Muscle of back (tissue), 3 donors: ENCODE measurements at regions not wholly inside any gene's neighbourhood (a gene's known extent, or its start where the extent isn't known, plus 50 kb on each side); places are given as distances from the start of the nearest gene placed in this dataset.

ENCODE experiments used
- DNase-seq, 3 donors: peaks; one replicate each; pipeline versions ENCODE4 v3.0.0 to v3.0.0-alpha.2; 2013

- no peak for DNase-seq
Observed at GRCh38 chr1:218983433-218983832, 190.2 kb upstream of the LYPLAL1 start.

- no peak for DNase-seq
Observed at GRCh38 chr1:218983848-218984247, 189.8 kb upstream of the LYPLAL1 start.

- no peak for DNase-seq
Observed at GRCh38 chr1:218985424-218985984, 188.2 kb upstream of the LYPLAL1 start.

DNA sequence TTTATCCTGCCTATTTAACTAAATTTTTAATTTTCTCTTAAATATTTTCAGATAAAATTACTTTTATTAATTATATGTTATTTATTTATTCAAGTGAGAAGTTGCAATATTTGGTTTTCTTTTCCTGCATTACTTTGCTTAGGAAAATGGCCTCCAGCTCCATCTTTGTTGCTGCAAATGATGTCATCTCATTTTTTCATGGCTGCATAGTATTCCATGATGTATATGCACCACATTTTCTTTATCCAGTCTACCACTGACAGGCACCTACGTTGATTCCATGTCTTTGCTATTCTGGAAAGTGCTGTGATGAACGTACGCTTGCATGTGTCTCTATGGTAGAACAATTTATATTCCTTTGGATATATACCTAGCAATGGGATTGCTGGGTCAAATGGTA lies 186.9 kb upstream of the LYPLAL1 start:
- no peak for DNase-seq

DNA sequence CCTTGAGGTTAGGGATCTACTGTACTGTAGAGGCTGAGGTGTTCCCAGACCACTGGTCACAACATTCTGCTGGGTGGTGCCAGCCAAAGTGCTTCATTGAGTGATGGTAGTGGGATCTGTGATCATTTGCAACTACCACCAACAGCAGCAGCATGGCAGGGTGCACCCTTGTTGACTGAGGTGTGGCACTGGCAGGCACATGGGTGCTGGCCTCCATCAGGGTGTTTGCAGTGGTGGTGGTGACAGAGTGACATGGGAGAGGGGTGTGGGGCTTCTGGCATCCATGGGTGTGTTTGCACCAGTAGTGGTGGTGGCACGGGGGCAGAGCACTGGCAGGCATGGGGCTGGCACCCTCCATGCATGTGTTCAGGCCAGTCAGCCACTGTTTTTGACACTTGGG lies 183.7 kb upstream of the LYPLAL1 start:
- DNase-seq, result no peak

- no peak for DNase-seq
Observed at GRCh38 chr1:218991089-218991488, 182.6 kb upstream of the LYPLAL1 start.

DNA sequence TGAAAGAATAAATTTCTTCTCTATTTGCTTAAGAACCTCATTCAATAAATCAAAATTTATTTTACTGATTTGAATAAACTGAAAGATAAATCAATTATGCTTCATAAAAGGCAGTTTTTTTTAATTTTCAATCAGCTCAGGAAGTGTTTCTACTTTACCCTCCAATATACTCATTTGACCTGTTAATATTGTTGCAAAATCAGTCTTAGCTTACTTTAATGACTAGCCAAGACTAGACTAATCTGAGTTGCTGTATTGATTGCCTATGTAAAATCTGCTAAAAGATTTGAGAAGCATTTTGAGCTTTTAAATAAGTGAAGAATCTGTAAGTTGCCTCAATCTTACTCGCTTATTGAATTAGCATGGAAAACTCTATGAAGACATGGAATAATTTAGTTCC lies 179.1 kb upstream of the LYPLAL1 start:
- DNase-seq, result no peak

DNA sequence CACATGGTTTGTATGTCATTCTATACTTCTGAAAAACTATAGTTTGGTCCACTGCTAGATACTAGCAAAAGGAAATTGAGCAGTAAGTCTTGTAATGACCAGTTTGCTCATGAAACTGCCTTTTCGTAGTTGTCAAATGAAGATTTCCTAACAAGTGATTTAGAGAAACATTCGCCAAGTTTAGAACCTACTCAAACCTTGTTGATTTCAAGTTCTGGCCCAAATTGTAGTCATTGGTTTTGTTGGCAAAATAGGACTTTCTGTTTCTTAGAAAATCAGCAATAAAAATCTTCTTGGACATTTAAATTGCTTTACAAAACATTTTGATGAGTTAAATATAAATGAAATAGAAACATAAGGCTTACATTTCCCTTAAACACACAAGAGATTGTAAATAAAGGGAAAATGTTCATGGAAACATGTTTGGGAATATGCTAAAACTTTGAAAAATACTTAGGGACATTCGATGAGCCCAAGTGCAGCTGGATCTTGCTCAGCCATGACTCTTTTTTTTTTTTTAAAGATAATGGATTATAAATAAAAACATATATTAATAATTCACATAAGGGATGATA lies 178.5 kb upstream of the LYPLAL1 start:
- DNase-seq, result peak; percentile 30 to 70 (median 41)

GRCh38 chr1:218996362-218996761 lies 177.3 kb upstream of the LYPLAL1 start:
- no peak for DNase-seq

DNA sequence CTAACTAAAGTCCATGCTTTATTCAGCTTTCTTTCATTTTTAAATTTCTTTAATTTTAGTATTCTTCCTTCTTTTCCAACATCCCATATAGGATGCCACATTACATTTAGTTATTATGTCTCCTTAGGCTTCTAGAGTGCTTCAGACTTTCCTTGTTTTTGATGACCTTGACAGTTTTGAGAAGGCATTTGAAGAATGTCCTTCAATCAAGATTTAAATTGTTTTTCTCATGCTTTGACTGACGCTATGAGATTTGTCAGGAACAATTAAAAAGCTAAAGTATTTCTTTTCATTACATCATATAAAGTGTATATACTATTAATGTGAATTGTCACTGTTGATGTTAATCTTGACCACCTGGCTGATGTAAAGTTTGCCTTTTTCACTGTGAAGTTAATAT lies 173.7 kb upstream of the LYPLAL1 start:
- no peak for DNase-seq

DNA sequence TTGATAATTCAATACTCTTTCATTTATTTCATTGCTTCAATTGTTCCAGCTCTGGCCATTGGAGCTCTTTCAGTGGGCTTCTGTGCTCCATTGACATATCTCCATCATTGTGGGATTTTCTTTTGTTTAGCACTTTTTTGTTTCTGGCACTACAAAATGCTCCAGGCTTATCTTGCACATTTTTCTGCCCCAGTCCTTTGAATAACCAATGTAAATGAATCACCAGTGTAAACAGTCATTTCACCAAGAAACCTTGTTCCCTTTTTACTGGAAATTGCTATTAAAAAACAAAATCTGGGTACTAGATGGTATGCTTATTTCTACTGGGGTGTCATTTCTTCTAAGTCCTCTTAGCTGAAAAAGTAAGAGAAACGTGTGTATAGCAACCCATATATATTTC lies 173.0 kb upstream of the LYPLAL1 start:
- DNase-seq, result no peak

- DNase-seq, result no peak
Observed at GRCh38 chr1:219010720-219011119, 163.0 kb upstream of the LYPLAL1 start.

DNA sequence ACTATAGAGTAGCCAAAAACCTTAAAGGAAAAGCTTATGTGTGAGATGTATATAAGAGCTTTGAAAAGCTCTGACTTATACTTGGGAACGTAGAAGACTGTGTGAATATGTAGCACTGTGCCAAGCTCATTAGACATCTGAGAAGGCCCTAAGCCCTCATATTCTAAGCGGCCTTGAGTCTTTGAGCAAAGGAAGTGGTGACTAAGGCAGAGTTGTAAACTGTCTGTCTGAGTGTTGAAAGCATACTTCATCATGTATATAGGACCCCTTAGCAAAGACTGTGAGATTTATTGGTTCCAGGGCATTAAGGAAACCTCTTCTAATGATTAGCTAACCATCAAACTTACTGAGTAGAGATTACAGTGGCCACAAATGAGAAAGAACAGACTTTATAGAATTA lies 153.3 kb upstream of the LYPLAL1 start:
- peak in 1 of 3 donors; percentile 79 for DNase-seq

GRCh38 chr1:219020846-219021245 lies 152.8 kb upstream of the LYPLAL1 start:
- no peak for DNase-seq

GRCh38 chr1:219027146-219027673 lies 146.5 kb upstream of the LYPLAL1 start:
- no peak for DNase-seq

- DNase-seq, result no peak
Observed at GRCh38 chr1:219031809-219032208, 141.9 kb upstream of the LYPLAL1 start.

- no peak for DNase-seq
Observed at GRCh38 chr1:219038398-219038797, 135.3 kb upstream of the LYPLAL1 start.

DNA sequence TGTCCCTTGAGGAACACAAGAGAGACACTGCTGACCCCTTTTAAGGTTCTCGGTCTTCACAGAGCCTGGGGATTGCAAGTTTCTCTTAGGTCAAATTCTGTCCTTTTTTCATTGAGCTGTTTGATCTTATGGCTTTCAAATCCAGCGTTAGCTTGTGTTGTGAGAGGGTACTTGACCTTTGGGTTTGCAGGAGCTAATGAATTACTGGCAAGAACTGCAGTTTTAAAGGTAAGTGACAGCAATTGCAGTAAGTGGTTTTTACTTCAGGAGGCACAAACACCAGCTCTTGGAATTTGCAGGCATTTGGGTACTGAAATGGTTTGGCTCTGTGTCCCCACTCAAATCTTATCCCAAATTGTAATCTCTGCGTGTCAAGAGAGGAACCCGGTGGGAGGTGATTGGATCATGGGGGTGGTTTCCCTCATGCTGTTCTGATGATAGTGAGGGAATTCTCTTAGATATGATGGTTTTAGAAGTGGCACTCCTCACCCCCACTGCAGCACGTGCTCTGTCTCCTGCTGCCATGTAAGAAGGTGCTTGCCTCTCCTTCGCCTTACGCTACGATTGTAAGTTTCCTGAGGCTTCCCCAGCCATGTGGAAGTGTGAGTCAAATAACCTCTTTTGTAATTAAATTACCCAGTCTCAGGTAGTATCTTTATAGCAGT lies 134.5 kb upstream of the LYPLAL1 start:
- no peak for DNase-seq

DNA sequence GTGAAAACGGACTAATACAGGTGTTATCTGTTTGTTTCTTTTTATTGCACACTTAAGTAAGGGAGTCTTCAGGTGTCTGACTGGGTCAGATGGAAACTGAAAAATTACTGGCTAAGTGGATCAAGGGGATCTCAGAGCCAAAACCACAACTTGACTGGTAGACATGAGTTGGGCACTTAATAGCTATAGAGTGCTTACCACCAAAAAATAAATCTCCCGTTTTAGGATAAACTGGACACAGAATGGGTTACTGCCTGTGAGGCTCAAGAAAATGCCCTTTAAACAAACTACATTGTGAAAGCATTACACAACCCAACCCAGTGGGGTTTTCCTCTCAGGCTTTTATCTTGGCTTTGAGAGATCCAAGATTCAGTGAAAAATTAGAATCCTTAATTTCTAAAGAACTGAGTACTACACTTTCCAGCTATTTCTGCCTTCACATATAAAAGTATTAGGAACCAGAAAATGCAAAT lies 134.0 kb upstream of the LYPLAL1 start:
- DNase-seq, result no peak

GRCh38 chr1:219040291-219040690 lies 133.4 kb upstream of the LYPLAL1 start:
- no peak for DNase-seq

DNA sequence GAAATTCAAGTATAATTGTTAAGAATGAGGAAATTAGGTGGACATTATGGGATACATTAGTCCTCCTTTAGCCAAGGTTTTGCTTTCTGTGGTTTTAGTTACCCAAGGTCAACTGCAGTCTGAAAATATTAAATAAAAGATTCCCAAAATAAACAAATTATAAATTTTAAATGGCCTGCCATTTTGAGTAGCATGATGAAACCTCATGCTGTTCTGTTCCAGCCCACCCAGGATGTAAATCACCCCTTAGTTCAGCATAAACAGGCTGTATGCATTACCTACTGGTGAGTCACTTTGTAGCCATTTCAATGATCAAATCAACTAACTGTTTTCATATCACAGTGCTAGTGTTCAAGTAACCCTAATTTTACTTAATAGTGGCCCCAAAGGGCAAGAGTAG lies 132.5 kb upstream of the LYPLAL1 start:
- DNase-seq, result peak in 1 of 3 donors; percentile 35

GRCh38 chr1:219041818-219042217 lies 131.9 kb upstream of the LYPLAL1 start:
- no peak for DNase-seq

- no peak for DNase-seq
Observed at GRCh38 chr1:219042769-219043168, 130.9 kb upstream of the LYPLAL1 start.
